SK-N-SH (cell line): ENCODE measurements at regions not wholly inside any gene's neighbourhood (a gene's known extent, or its start where the extent isn't known, plus 50 kb on each side); places are given as distances from the start of the nearest gene placed in this dataset.

Source experiments
- GABPA ChIP-seq: IDR thresholded peaks from 2 replicates; pipeline ENCODE4 v1.4.0; 2012; ENCODE audit warnings: low read depth, mild to moderate bottlenecking
- POLR2AphosphoS5 ChIP-seq: IDR thresholded peaks from 2 replicates; pipeline ENCODE4 v1.6.1; 2012; ENCODE audit warnings: low read depth, low read length

DNA sequence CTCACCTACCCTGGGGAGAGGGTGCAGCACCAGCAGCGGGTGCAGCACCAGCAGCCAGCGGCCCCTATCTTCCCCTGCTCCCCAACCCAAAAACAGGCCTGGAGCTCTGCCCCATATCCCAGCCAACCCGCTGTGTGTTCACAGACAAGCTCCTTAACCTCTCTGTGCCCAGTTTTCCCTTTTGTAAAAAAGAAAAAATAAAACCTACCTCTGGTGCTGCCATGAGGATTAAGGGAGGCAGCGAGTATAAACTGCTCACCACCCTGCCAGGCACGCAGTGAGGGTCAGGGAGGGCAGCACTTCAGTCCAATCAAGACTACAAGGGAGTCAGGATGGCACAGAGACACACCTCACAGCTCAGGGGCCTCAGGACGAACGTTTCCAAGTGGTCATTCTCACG is 163.3 kb downstream of the NUP210 start:
- TF ChIP-seq GABPA: no peak
- TF ChIP-seq POLR2AphosphoS5: no peak
